Panc1 (cell line): ENCODE measurements at regions not wholly inside any gene's neighbourhood (a gene's known extent, or its start where the extent isn't known, plus 50 kb on each side); places are given as distances from the start of the nearest gene placed in this dataset.

Experiments
- ATAC-seq: fragments of 200-7000 bp; cut with Tn5 transposase; 2 replicates; pipeline ENCODE4 v1.9.1; 2020; ENCODE audit warnings: mild to moderate bottlenecking, moderate library complexity
- BruUV-seq: library from RNA; stranded (reverse); fragments of 400-500 nt; replicated peaks from 2 replicates; lab custom pipeline; 2021; lab: Mats Ljungman, UMichigan
- CTCF ChIA-PET: fragments of 300-600 bp; sonication (Branson Sonifier 250); formaldehyde crosslinking; loops from one replicate; lab custom pipeline; 2022; ENCODE audit warnings: antibody characterized with exemption; lab: Charles Lee
- POLR2A ChIA-PET: fragments of 300-600 bp; sonication (Branson Sonifier 250); formaldehyde crosslinking; loops from one replicate; lab custom pipeline; 2022; ENCODE audit warnings: antibody characterized with exemption; lab: Charles Lee
- DNase-seq: peaks from one replicate; pipeline ENCODE4 v3.0.0-alpha.2; 2010; ENCODE audit warnings: low read depth, low spot score
- H3K27ac ChIP-seq: 2 replicates; pipeline ENCODE4 v1.5.1; 2011; ENCODE audit warnings: mild to moderate bottlenecking, low read length, inconsistent platforms
- H3K27me3 ChIP-seq: fragments of 200-500 bp; sonication (Bioruptor generic); 2 replicates; pipeline ENCODE4 v1.6.0; 2014; ENCODE audit warnings: low read length, inconsistent platforms; ENCODE audit not compliant: control insufficient read depth, insufficient read depth
- H3K36me3 ChIP-seq: fragments of 200-500 bp; sonication (Bioruptor generic); 2 replicates; pipeline ENCODE4 v1.5.1; 2014; ENCODE audit warnings: inconsistent platforms, mild to moderate bottlenecking, low read length, moderate library complexity; ENCODE audit not compliant: control insufficient read depth, insufficient read depth
- H3K4me1 ChIP-seq: 2 replicates; pipeline ENCODE4 v1.5.1; 2011; ENCODE audit warnings: inconsistent platforms, mild to moderate bottlenecking, low read length, moderate library complexity; ENCODE audit not compliant: control insufficient read depth, insufficient read depth
- H3K4me3 ChIP-seq, 2 experiments: 2 replicates each; pipeline ENCODE4 v1.5.1; 2011 to 2012; ENCODE audit warnings: low read depth in 2 of 2, low read length in 2 of 2, mild to moderate bottlenecking in 2 of 2, inconsistent platforms in 1 of 2, moderate library complexity in 1 of 2
- H3K9me3 ChIP-seq: fragments of 200-500 bp; sonication (Bioruptor generic); 2 replicates; pipeline ENCODE4 v1.5.1; 2014; ENCODE audit warnings: low read depth, mild to moderate bottlenecking, inconsistent platforms, low read length, moderate library complexity; ENCODE audit not compliant: control insufficient read depth, insufficient read depth
- POLR2AphosphoS5 ChIP-seq: IDR thresholded peaks from 2 replicates; pipeline ENCODE4 v1.6.1; 2012; ENCODE audit warnings: mild to moderate bottlenecking, low read depth, low read length, moderate library complexity
- SIN3A ChIP-seq: IDR thresholded peaks from 2 replicates; pipeline ENCODE4 v1.6.1; 2012; ENCODE audit warnings: low read depth, mild to moderate bottlenecking, low read length, moderate library complexity, borderline replicate concordance; ENCODE audit not compliant: insufficient read depth
- TCF7L2 ChIP-seq: IDR thresholded peaks from 2 replicates; pipeline ENCODE4 v1.6.1; 2011; ENCODE audit warnings: mild to moderate bottlenecking, low read depth, low read length, inconsistent platforms
- in situ Hi-C: cut with HindIII; loops from 2 replicates; pipeline ENCODE4 v1.10.0; 2016; ENCODE audit warnings: low sequenced_read_pairs, low pct_unique_long_range_greater_than_20kb
- intact Hi-C: fragments of 100-400 bp; cut with micrococcal nuclease; formaldehyde crosslinking; loops from one replicate; pipeline ENCODE4 v1.10.0; 2022; ENCODE audit not compliant: unreplicated experiment
- TF ChIP-seq, protein P1 (sequence below): fragments of 450-650 bp; IDR thresholded peaks from 2 replicates; pipeline ENCODE4 v1.5.1; 2017; ENCODE audit warnings: mild to moderate bottlenecking
- TF ChIP-seq, protein P2 (sequence below), 2 experiments: IDR thresholded peaks; 2 replicates each; pipeline ENCODE4 v1.6.1; 2011 to 2012; ENCODE audit warnings: low read depth in 2 of 2, control low read depth in 1 of 2, low read length in 1 of 2, mild to moderate bottlenecking in 1 of 2, moderate library complexity in 1 of 2; ENCODE audit not compliant: insufficient read depth in 1 of 2

DNA sequence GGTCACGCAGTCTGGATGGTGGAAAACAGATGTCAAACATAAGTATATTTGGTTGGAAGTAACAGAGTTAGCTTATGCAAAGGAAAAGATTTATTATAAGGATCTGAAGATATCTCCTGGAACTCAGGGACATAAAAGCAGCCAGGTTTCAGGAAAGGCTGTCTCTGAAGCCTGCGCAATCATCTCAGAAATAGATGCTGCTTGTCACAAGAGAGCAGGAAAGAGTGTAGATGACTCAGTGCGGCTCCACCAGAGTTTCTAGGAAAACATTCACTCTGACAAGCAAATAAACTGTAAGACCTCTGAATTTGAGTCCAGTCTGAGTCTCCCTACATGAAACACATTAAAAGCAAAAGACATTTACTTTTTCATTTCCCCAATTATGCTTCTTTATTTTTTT lies 220.4 kb upstream of the HTR2A start:
- no peaks in the 10 kb centered on the region for H3K9me3 ChIP-seq
- BruUV-seq = no TSS peak
- in situ Hi-C loops (no loop called here), intact Hi-C loops (no loop called here)
- ChIA-PET CTCF (no interaction called here), POLR2A (no interaction called here)
- H3K4me3 ChIP-seq = no peak overlapping the region
- TF ChIP-seq, protein P1, sequence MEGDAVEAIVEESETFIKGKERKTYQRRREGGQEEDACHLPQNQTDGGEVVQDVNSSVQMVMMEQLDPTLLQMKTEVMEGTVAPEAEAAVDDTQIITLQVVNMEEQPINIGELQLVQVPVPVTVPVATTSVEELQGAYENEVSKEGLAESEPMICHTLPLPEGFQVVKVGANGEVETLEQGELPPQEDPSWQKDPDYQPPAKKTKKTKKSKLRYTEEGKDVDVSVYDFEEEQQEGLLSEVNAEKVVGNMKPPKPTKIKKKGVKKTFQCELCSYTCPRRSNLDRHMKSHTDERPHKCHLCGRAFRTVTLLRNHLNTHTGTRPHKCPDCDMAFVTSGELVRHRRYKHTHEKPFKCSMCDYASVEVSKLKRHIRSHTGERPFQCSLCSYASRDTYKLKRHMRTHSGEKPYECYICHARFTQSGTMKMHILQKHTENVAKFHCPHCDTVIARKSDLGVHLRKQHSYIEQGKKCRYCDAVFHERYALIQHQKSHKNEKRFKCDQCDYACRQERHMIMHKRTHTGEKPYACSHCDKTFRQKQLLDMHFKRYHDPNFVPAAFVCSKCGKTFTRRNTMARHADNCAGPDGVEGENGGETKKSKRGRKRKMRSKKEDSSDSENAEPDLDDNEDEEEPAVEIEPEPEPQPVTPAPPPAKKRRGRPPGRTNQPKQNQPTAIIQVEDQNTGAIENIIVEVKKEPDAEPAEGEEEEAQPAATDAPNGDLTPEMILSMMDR = no peak
- TF ChIP-seq, protein P2, sequence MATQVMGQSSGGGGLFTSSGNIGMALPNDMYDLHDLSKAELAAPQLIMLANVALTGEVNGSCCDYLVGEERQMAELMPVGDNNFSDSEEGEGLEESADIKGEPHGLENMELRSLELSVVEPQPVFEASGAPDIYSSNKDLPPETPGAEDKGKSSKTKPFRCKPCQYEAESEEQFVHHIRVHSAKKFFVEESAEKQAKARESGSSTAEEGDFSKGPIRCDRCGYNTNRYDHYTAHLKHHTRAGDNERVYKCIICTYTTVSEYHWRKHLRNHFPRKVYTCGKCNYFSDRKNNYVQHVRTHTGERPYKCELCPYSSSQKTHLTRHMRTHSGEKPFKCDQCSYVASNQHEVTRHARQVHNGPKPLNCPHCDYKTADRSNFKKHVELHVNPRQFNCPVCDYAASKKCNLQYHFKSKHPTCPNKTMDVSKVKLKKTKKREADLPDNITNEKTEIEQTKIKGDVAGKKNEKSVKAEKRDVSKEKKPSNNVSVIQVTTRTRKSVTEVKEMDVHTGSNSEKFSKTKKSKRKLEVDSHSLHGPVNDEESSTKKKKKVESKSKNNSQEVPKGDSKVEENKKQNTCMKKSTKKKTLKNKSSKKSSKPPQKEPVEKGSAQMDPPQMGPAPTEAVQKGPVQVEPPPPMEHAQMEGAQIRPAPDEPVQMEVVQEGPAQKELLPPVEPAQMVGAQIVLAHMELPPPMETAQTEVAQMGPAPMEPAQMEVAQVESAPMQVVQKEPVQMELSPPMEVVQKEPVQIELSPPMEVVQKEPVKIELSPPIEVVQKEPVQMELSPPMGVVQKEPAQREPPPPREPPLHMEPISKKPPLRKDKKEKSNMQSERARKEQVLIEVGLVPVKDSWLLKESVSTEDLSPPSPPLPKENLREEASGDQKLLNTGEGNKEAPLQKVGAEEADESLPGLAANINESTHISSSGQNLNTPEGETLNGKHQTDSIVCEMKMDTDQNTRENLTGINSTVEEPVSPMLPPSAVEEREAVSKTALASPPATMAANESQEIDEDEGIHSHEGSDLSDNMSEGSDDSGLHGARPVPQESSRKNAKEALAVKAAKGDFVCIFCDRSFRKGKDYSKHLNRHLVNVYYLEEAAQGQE (IDR thresholded peaks at IDR 0.05; ENCODE audit: insufficient read depth in 1 of 2, low read depth in 2 of 2, low read length in 1 of 2) = no peak
- TF ChIP-seq TCF7L2 = no peak
- no peak for TF ChIP-seq POLR2AphosphoS5
- no peak for TF ChIP-seq SIN3A
- no peak for ATAC-seq
- DNase-seq = no peak
- no peaks in the 10 kb centered on the region for H3K27me3 ChIP-seq
- H3K27ac ChIP-seq = no peak overlapping the region
- no peaks in the 10 kb centered on the region for H3K36me3 ChIP-seq
- H3K4me1 ChIP-seq = no peaks in the 10 kb centered on the region

DNA sequence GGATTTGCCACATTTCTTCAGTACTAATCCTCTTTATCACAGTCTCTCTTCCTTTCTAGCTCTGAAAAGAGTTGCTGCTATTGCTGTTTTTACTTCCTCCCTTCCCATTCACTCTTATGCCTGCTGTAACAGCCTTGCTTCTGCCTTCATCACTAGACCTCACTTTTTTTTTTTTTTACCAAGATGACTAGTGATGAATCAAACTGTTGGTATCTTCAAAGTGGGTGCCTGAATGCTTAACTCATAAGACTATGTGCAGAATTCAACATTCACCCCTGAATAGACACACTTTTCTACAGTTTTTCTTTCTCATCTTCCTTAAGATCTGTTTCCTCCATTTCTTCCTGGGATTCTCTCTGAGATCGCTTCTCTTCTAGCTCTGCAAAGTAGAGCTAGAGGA lies 217.2 kb upstream of the HTR2A start:
- no peaks in the 10 kb centered on the region for H3K9me3 ChIP-seq
- DNase-seq = no peak
- BruUV-seq = no TSS peak
- no peaks in the 10 kb centered on the region for H3K36me3 ChIP-seq
- in situ Hi-C loops (no loop called here), intact Hi-C loops (no loop called here)
- H3K4me1 ChIP-seq = no peaks in the 10 kb centered on the region
- ChIA-PET CTCF (no interaction called here), POLR2A (no interaction called here)
- H3K27me3 ChIP-seq = no peaks in the 10 kb centered on the region
- H3K4me3 ChIP-seq = no peak overlapping the region
- no peak for ATAC-seq
- TF ChIP-seq, protein P1 = no peak
- TF ChIP-seq SIN3A (no peak), POLR2AphosphoS5 (no peak)
- H3K27ac ChIP-seq = no peak overlapping the region
